Nephron progenitor cell (in vitro differentiated cells): ENCODE measurements at regions not wholly inside any gene's neighbourhood (a gene's known extent, or its start where the extent isn't known, plus 50 kb on each side); places are given as distances from the start of the nearest gene placed in this dataset.
"Not testable (repeated sequence)": the region's sequence is repeated elsewhere in the genome, so short reads cannot be mapped to it uniquely, and the experiment has no call there.

Source experiments
- DNase-seq: peaks from one replicate; pipeline ENCODE4 v3.0.0; 2021
- H3K27ac Mint-ChIP-seq: 2 replicates; pipeline ENCODE4 v1.8.0; 2021; ENCODE audit warnings: mild to moderate bottlenecking, moderate library complexity, mixed read lengths
- H3K27me3 Mint-ChIP-seq: 2 replicates; pipeline ENCODE4 v1.8.0; 2021; ENCODE audit warnings: mild to moderate bottlenecking, low read depth, mixed read lengths; ENCODE audit not compliant: poor library complexity
- H3K36me3 Mint-ChIP-seq: 2 replicates; pipeline ENCODE4 v1.8.0; 2021; ENCODE audit warnings: low read depth, mixed read lengths
- H3K4me1 Mint-ChIP-seq: 2 replicates; pipeline ENCODE4 v1.8.0; 2021; ENCODE audit warnings: mixed read lengths
- H3K4me3 Mint-ChIP-seq: 2 replicates; pipeline ENCODE4 v1.8.0; 2021; ENCODE audit warnings: mild to moderate bottlenecking, moderate library complexity, mixed read lengths
- H3K9me3 Mint-ChIP-seq: 2 replicates; pipeline ENCODE4 v1.8.0; 2021; ENCODE audit warnings: mild to moderate bottlenecking, moderate library complexity, mixed read lengths
- TF ChIP-seq, protein P1 (sequence below): fragments of 200-600 bp; sonication (generic); IDR thresholded peaks from 2 replicates; pipeline ENCODE4 v1.5.0; 2021; ENCODE audit warnings: antibody characterized with exemption

DNA sequence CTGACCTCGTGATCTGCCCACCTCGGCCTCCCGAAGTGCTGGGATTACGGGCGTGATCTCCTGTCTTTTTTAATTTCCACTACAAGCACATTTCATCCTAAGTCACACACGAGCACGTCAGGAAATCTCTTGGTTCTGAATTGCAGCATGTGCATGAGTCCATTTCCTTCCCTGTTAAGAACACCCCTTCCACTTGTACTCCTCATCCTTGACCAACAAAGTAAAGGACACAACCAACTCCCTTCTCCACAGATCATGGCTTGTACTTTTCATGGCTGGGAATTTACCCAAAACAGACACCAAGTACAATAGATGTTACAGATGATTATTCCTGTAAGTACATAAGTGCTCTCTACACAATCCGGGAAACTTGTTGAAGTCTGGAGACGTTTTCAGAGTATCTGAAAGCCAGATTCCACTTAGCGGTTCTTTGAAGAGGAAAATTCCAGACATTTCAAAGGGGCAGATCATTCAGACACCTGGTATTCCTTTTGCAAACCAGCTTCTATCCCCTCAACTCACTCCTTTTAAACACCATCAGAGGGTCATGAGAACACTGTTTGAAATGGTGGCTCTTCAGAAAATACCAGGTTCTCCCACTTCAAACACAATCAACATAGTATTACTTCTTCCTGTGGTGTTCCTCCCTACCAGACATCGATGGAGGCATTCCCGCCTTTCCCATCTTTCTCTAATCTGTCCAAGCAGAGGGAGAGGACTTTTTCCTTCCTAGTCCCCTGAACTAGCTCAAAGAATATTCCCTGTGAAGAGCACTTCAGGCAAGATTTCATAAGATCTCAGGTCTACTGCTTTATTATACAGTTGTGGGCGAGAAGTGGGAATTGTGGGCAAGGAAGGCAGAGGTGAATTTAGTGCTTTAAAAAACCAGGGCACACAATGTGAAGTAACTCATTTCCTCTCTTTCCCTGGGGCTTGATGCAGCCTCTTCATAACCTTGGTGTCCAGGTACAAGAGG lies 80.1 kb upstream of the TSC22D2 start:
- DNase-seq, result no peak
- TF ChIP-seq, protein P1, sequence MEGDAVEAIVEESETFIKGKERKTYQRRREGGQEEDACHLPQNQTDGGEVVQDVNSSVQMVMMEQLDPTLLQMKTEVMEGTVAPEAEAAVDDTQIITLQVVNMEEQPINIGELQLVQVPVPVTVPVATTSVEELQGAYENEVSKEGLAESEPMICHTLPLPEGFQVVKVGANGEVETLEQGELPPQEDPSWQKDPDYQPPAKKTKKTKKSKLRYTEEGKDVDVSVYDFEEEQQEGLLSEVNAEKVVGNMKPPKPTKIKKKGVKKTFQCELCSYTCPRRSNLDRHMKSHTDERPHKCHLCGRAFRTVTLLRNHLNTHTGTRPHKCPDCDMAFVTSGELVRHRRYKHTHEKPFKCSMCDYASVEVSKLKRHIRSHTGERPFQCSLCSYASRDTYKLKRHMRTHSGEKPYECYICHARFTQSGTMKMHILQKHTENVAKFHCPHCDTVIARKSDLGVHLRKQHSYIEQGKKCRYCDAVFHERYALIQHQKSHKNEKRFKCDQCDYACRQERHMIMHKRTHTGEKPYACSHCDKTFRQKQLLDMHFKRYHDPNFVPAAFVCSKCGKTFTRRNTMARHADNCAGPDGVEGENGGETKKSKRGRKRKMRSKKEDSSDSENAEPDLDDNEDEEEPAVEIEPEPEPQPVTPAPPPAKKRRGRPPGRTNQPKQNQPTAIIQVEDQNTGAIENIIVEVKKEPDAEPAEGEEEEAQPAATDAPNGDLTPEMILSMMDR, result no peak
- Mint-ChIP-seq H3K4me3 (no peak overlapping the region), H3K9me3 (peaks cover 8% of the 10 kb centered on the region), H3K36me3 (peaks cover 4% of the 10 kb centered on the region), H3K27ac (no peak overlapping the region), H3K27me3 (peaks cover 5% of the 10 kb centered on the region), H3K4me1 (peaks cover 34% of the 10 kb centered on the region)

DNA sequence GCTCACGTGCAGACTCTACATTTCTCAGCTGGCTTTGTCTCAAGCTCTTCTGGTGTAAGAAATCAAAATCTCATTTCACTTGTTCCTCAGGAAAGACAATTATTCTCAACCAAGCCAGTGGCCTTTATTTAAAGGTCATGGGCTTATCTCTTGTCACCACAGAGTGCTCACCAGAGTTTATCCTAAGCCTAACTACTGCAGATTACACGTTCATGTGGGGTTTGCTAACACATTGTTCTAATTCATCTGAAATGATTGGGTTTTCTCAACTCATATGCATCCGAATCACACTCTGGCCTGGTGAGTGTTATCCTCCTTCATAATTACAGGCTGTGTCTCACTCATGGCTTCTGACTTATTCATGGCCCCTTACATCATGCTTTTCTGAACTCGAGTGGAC lies 83.3 kb upstream of the TSC22D2 start:
- Mint-ChIP-seq H3K27me3 (peaks cover 8% of the 10 kb centered on the region), H3K4me3 (no peak overlapping the region), H3K36me3 (peaks cover 4% of the 10 kb centered on the region), H3K27ac (peak overlapping the region; percentile 8), H3K4me1 (peaks cover 15% of the 10 kb centered on the region), H3K9me3 (peaks cover 15% of the 10 kb centered on the region)
- TF ChIP-seq, protein P1, result no peak
- DNase-seq, result no peak

DNA sequence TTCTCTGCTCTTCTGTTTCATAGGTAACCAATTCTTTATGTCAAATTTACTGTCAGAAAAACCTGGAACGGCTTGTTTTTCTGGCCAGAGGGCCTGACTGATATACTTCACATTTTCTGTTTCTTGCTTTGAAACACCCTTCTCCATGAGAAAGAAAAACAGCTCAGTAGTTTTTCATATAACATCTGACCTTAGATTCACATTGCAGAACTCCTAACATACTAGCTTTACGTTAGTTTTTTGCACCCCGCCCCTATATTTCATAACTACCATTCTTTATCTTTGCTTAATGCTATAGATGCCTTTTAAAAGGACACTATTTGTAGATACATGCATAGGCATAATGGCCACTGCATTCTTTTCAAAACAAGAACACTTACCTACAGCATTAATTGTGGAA lies 83.9 kb upstream of the TSC22D2 start:
- TF ChIP-seq, protein P1, result no peak
- DNase-seq, result no peak
- Mint-ChIP-seq H3K9me3 (peaks cover 15% of the 10 kb centered on the region), H3K4me3 (no peak overlapping the region), H3K36me3 (peaks cover 4% of the 10 kb centered on the region), H3K27me3 (peaks cover 8% of the 10 kb centered on the region), H3K4me1 (peaks cover 15% of the 10 kb centered on the region), H3K27ac (no peak overlapping the region)

DNA sequence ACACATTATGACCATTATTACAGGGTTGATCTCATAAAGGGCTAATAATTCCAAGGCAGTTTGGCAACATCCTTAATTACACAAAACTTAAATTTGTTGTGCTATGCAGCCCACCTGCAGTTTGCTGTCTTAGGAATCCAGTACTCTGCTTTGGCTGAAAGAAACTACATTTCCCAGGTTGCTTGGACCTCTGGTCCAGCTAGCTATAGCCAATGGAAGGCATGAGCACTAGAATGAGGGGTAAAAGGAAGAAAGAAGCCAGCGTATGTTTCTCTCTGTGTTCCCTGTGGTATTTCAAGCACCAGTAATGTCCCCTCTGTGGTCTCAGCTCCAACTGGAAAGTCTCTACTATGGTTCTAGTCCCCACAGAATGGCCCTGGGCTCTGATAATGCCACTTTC lies 84.3 kb upstream of the TSC22D2 start:
- TF ChIP-seq, protein P1, result no peak
- H3K9me3 Mint-ChIP-seq, result peaks cover 15% of the 10 kb centered on the region
- DNase-seq, result no peak
- H3K4me3 Mint-ChIP-seq, result no peak overlapping the region
- H3K36me3 Mint-ChIP-seq, result peaks cover 4% of the 10 kb centered on the region
- H3K27ac Mint-ChIP-seq, result peak overlapping the region; percentile 79
- H3K27me3 Mint-ChIP-seq, result peaks cover 8% of the 10 kb centered on the region
- H3K4me1 Mint-ChIP-seq, result peaks cover 15% of the 10 kb centered on the region

DNA sequence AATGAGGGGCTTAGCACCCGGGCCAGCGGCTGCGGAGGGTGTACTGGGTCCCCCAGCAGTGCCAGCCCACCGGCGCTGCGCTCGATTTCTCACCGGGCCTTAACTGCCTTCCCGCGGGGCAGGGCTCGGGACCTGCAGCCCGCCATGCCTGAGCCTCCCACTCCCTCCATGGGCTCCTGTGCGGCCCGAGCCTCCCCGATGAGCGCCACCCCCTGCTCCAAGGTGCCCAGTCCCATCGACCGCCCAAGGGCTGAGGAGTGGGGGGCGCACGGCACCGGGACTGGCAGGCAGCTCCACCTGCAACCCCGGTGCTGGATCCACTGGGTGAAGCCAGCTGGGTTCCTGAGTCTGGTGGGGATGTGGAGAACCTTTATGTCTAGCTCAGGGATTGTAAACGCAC lies 85.0 kb upstream of the TSC22D2 start:
- Mint-ChIP-seq H3K9me3 (peaks cover 15% of the 10 kb centered on the region), H3K4me1 (peaks cover 15% of the 10 kb centered on the region)
- H3K27me3 Mint-ChIP-seq, DNase-seq, H3K4me3 Mint-ChIP-seq, H3K36me3 Mint-ChIP-seq, H3K27ac Mint-ChIP-seq: not testable (repeated sequence)

DNA sequence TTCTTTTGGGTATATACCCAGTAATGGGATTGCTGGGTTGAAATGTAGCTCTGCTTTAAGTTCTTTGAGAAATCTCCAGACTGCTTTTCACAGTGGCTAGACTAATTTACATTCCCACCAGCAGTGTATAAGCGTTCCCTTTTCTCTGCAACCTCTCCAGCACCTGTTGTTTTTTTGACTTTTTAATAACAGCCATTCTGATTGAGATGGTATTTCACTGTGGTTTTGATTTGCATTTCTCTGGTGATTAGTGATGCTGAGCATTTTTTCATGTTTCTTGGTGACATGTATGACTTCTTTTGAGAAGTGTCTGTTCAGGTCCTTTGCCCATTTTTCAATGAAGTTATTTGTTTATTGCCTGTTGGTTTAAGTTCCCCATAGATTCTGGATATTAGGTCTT lies 87.1 kb upstream of the TSC22D2 start:
- not testable (repeated sequence) for H3K36me3 Mint-ChIP-seq, H3K27me3 Mint-ChIP-seq, DNase-seq, H3K4me3 Mint-ChIP-seq, H3K27ac Mint-ChIP-seq
- Mint-ChIP-seq H3K4me1 (peaks cover 16% of the 10 kb centered on the region), H3K9me3 (peaks cover 11% of the 10 kb centered on the region)

DNA sequence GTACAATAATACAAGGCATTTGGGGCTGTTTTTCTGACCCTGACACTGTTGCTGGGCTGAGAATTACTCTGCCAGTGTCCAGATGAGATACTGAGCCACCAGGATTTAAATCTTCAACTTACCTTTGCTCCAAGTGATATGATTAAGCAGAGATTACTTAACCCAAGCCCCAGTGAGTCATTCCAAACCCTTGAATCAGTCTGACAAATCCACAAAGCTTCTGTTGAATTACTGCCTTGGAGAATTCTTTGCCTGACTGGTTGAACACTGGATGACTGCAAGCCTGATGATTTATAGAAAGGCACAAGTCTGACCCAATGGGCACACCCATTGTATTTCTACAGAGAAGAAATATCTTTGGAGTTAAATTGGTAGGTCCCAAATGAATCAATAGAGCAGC lies 88.2 kb upstream of the TSC22D2 start:
- H3K4me3 Mint-ChIP-seq, result no peak overlapping the region
- H3K9me3 Mint-ChIP-seq, result peaks cover 11% of the 10 kb centered on the region
- peaks cover 18% of the 10 kb centered on the region for H3K4me1 Mint-ChIP-seq
- H3K27ac Mint-ChIP-seq, result no peak overlapping the region
- peaks cover 5% of the 10 kb centered on the region for H3K27me3 Mint-ChIP-seq
- DNase-seq, result no peak
- H3K36me3 Mint-ChIP-seq, result peaks cover 4% of the 10 kb centered on the region
- TF ChIP-seq, protein P1, result no peak
